ENCODE measurements at regions not wholly inside any gene's neighbourhood (a gene's known extent, or its start where the extent isn't known, plus 50 kb on each side); places are given as distances from the start of the nearest gene placed in this dataset.

- TF ChIP-seq MYC (IDR thresholded peaks at IDR 0.05; ENCODE audit: low read depth, low read length) (no peak), MYC (CRISPR knock-in tag; IDR thresholded peaks at IDR 0.05; ENCODE audit: borderline replicate concordance, low read depth) (no peak), SIN3A (IDR thresholded peaks at IDR 0.05; ENCODE audit: borderline replicate concordance in 2 of 2, control insufficient read depth in 1 of 2, low read depth in 2 of 2, low read length in 2 of 2) (no peak)
Measured at GRCh38 chr12:24072302-24072701, 122.8 kb upstream of the SOX5 start (continued).

- Histone ChIP-seq H3K4me3 (no peak overlapping the region), H3K27me3 (ENCODE audit: control insufficient read depth in 2 of 2, insufficient read depth in 2 of 2, low read length in 2 of 2) (no peaks in the 10 kb centered on the region), H3K4me2 (ENCODE audit: insufficient read depth, low read length) (no peak overlapping the region), H2AFZ (ENCODE audit: low read depth, low read length) (no peak overlapping the region), H3K79me2 (ENCODE audit: control insufficient read depth, insufficient read depth, low read length) (no peaks in the 10 kb centered on the region), H4K20me1 (replicated peaks; ENCODE audit: control insufficient read depth, insufficient read depth, low read length) (no peaks in the 10 kb centered on the region), H3K9ac (ENCODE audit: insufficient read depth in 1 of 2, low read depth in 2 of 2, low read length in 2 of 2) (no peak overlapping the region), H3K9me1 (ENCODE audit: control insufficient read depth, insufficient read depth, low read length) (no peaks in the 10 kb centered on the region), H3K9me3 (replicated peaks; ENCODE audit: control insufficient read depth, insufficient read depth, low read depth, low read length) (no peaks in the 10 kb centered on the region), H3K27ac (ENCODE audit: extremely low read depth, low read depth, low read length) (no peak overlapping the region), H3K4me1 (replicated peaks in 1 of 2; ENCODE audit: control insufficient read depth in 2 of 2, insufficient read depth in 2 of 2, low read length in 2 of 2) (no peaks in the 10 kb centered on the region; a peak in 2 of 5 replicates), H3K36me3 (ENCODE audit: control insufficient read depth, insufficient read depth, low read length) (no peaks in the 10 kb centered on the region)
- ATAC-seq (no peak), DNase-seq (ENCODE audit: extremely low read depth in 1 of 4, low spot score in 3 of 4) (no peak), FAIRE-seq (no peak)
- intact Hi-C loops (cut with micrococcal nuclease) (no loop called here), in situ Hi-C loops (cut with MboI) (no loop called here)
- 5% methylated on average over 1 of the region's 1 CpG for WGBS (ENCODE audit: insufficient coverage, low coverage, missing lambda C conversion rate)
- ChIA-PET CTCF (ENCODE audit: low intra/inter-chr PET ratio) (no interaction called here), POLR2A (no interaction called here)
- BruUV-seq (replicated peaks) = no TSS peak
- no peak for TF ChIP-seq ZBTB5 (IDR thresholded peaks at IDR 0.05)
- TF ChIP-seq TAF1 (IDR thresholded peaks at IDR 0.05; ENCODE audit: control insufficient read depth, extremely low read depth, insufficient read depth, low read length, severe bottlenecking) = no peak
- no peak for TF ChIP-seq RNF219 (CRISPR knock-in tag; IDR thresholded peaks at IDR 0.05)
- TF ChIP-seq POU5F1 (IDR thresholded peaks at IDR 0.05; ENCODE audit: borderline replicate concordance, low read depth, low read length, partially characterized antibody) = no peak
- TF ChIP-seq KLF1 (tag; IDR thresholded peaks at IDR 0.05) = no peak
- TF ChIP-seq ZNF589 (CRISPR knock-in tag; IDR thresholded peaks at IDR 0.05; ENCODE audit: low read depth) = no peak
- TF ChIP-seq FOXP1 (CRISPR knock-in tag; IDR thresholded peaks at IDR 0.05) = no peak
- no peak for TF ChIP-seq ZNF263 (CRISPR knock-in tag; IDR thresholded peaks at IDR 0.05; ENCODE audit: borderline replicate concordance)
- TF ChIP-seq PPARD (CRISPR knock-in tag; IDR thresholded peaks at IDR 0.05) = no peak
- TF ChIP-seq ZNF436 (CRISPR knock-in tag; IDR thresholded peaks at IDR 0.05) = no peak
- TF ChIP-seq HOXB6 (CRISPR knock-in tag; IDR thresholded peaks at IDR 0.05; ENCODE audit: borderline replicate concordance) = no peak
- TF ChIP-seq TARDBP (IDR thresholded peaks at IDR 0.05) = no peak
- TF ChIP-seq E2F1 (CRISPR knock-in tag; IDR thresholded peaks at IDR 0.05) = no peak
Measured at GRCh38 chr12:24071842-24072241, 122.4 kb upstream of the SOX5 start.
